ENCODE measurements at regions not wholly inside any gene's neighbourhood (a gene's known extent, or its start where the extent isn't known, plus 50 kb on each side); places are given as distances from the start of the nearest gene placed in this dataset.
A peak's percentile ranks its signal among the peaks of the same experiment; 100 is the strongest.

DNA sequence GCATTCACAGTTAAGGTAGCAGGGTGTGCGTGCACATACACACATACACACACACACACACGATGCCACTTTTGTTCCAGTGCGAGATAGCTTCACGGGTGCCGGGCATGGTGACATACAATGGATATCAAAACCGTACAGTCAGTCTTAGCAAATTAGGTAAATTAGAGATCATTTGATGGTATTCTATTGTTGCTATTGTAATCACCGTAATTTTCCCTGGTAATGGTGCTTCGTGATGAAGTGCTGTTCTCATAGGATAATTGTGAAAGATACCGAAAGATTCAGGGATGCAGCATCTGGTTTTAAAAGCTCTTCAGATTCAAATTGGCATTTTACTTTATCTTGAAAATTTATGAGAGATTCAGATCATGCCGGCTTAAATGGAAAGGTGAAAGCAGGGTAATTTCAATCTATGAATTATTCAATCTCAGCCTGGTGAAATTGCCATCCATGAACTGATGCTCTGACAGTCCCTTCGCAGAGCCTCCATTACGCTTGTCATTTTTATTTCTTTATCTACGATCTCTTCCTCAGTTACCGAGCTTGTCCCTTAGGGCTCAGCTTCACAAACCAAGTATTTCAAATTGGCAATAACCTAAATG, 71.3 kb upstream of the SOX4 start:
- no peak for DNase-seq (ENCODE audit: low spot score)

DNA sequence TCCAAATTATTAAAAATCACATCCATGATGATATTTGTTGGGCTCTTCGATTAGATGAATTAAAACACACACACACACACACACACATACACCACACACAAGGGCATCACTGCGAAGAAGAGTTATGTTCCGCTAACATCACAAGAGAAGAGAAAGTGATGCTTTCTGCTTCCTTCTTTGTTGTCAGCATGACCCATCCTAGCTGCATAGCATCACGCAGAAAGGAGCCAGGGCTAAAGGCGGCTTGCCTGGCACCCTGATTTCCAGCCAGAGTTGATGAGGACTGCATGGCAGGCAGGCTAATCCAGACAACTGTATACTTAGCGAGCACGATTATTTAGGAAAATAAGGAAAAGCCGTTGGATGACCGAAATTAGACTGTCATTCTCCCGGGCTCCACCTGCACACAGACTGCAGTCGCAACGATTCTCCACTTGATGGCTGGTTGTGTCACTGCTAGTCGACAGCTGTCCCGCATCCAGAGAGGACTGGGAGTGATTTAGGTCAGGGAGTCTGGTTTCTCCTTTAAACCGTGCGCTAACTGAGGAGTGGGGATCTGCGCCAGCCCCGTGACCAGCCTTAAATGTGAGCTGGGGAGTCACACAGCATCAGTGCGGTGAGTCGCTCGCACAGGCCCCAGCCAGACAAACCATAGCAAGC, 70.6 kb upstream of the SOX4 start:
- no peak for DNase-seq (ENCODE audit: low spot score)

DNA sequence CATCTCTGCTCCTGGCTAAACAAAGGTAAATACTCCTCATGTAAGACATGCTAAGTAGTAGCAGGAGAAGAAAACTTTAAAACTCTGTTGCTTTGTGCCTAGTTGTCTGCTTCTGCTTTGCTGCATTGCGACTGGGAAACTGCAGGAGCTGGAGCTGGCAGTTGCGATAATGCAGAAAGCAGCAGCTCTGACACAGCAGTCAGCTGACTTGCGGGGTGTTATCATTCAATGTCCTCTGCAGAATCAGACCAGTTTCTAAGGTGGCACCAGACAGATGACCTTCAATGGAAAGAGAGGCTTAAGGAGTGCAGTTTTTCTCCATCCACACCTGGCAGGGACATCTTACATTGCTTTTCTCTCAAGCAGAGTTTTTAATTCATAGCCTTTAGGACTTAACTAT, 69.9 kb upstream of the SOX4 start:
- DNase-seq (ENCODE audit: low spot score) = no peak

DNA sequence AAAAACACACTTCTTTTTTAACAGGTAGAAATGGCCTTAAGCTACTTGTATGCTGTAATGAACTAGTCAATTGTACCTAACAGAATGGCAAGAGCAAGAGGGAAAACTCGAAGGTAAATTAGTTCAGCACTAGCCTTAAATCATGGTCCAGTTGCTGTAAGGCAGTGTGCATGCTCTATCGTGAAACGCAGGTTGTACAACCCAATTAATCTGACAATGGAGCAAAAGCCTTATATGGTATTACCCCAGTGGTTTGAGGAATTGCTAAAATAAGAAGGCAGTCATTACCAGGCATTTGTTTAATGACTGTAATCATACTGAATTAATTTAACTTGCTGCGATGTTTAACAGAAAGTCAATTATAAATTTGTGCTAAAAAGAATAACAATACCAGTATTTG, 69.3 kb upstream of the SOX4 start:
- no peak for DNase-seq (ENCODE audit: low spot score)

DNA sequence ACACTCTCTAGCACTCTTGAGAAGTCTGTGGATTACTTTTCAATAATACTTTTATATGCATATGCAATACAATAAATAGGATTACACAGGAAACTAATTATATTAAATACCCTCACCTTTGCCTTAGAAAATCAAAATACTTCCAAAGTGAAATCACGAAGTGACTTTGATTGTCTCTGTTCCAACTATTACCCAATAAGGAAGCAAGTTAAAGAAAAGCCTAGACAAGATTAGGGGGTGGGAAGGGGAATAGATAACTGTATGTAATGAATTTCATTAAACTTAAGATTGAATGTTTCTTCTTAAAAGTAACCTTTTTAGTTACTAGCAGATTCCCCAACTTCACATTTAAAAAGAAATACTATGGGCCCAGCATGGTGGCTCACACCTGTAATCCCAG, 66.6 kb upstream of the SOX4 start:
- DNase-seq (ENCODE audit: low spot score) = no peak

DNA sequence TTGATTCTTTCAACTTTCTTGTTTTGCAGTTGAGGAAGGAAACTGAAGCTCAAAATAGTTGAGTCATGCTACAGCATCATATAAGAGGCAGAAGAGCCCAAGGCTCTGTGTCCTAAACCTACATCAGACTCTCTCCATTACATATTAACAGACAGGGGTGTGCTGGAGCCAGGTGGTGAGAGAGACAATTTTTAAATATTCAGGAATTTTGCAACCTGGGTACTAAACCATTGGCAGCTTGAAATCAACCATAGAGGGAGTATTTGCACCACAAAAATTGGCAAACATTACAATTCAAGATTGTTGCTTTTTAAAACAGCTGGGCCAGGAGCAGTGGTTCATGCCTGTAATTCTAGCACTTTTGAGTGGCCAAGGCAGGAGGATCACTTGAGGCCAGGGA, 65.8 kb upstream of the SOX4 start:
- no peak for DNase-seq (ENCODE audit: low spot score)

DNA sequence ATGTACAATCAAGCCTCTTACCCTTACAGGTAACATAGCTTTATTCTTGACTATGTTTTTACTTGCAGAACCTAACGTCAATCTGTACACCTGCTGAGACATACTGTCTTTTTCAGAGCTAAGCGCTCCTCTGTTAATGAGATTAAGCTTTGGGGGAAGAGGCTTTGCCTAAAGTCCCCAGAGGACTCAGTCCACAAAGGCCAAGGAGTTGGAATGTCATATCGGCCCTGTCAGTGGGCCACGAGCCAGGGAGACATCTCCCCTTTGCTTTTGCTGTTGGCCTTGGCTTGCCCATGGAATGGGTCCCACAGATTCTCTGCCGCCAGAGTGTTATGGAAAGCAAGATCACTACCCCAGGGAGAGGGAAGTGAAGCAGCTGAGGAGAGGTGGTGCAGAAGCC, 64.1 kb upstream of the SOX4 start:
- DNase-seq (ENCODE audit: low spot score) = no peak

DNA sequence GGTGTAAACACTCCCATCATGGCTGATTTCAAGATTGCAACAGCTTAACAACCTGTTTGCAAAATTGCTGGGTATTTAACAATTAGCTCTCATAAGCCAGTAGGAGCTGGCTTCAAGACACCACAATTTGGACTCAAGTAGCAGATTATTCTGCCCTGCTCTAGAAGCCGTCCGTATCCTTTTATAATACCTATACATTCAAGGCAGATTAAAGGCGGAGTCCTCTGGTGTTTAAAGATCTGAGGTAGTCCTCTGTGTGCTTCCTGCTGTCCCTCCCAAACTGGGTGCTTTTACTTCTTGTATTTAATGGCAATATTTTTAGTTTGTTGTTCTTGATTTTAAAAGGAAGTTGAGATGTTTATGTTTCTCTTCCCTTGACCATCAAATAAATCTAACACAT, 62.2 kb upstream of the SOX4 start:
- no peak for DNase-seq (ENCODE audit: low spot score)

DNA sequence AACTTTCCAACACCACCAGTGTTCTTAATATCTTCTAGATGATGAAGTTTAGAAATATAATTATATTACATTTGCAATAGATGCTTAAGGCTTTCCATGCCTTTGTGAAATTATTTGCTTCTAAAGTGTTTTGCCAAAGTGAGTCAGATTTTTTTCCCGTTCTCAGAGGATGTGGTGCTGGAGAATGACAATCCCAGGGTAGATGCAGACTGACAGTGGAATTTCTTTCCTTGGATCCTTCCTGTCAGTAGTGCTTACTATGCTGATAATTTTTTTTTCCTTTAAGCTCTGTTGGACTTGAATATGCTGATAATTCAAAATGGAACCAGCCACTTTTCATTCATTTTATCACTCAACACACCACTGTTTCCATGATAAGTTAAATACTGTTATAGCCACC, 59.9 kb upstream of the SOX4 start:
- no peak for DNase-seq (ENCODE audit: low spot score)

DNA sequence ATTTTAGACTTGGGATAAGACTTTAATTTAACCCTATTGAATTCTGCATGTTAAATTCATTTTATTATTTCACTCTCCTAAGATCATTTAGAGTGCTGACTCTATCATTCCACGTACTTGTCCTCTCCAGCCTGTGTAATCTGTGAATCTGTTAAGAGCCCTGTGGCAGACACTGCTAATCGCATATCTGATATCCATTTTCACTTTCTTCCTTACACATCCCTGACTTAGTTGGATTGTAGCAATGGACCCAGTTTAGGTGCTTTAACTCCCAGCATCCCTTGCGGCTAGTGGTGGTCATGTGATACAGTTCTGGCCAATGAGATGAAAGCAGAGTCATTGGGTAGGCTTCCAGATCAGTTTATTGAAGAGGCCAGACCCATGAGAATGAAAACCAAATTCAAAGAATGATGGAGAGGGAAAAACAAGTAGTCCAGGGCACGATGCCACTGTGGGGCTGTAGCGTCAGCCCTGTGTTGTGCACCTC, 57.2 kb upstream of the SOX4 start:
- no peak for DNase-seq (ENCODE audit: low spot score)

DNA sequence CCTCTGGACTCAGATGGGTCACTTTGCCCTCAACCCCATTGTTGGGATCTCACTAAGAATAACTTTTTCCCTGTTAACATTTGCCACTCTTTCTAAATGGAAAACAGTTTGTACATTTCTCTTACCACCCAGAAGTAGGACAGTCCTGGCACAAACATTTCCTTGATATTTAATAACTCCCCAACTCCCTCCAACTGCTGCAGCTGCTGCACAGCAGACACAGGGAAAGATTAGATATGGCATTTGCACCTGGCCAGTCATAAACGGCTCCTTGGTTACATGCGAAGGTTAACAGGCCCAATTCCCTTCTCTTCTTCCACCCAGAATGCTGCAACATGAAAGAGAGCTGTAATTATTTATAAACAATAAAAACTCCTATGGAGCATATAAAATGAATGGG, 55.9 kb upstream of the SOX4 start:
- no peak for DNase-seq (ENCODE audit: low spot score)

DNA sequence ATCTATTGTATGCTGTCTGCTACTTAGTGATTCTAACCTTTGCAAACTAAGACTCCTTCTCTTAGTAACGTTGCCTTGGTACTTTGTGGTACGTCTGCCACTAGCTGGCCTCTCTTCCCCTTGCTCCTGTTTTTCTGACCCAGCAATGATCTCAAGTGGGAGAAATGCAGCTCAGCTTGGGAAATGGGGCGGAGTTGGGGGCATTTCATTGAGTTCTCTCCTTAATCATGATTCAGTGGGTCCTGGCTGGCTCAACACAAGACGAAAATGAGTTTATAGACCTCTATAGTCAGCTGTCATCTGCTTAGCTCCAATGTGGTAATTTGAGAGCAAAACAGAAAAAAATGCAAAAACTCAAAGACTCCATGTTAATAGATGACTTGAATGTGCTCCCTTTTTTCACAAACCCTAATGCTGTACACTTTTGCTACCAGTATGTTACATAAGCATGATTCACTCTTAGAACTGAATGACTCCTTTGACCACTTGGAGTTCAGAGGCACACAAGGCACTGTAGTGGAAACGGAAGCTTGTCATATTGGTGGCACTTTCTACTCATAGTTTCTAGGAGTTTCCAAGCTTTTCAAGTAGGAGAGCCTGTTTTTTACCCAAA, 55.3 kb upstream of the SOX4 start:
- peak; percentile 56 for DNase-seq (ENCODE audit: low spot score)

DNA sequence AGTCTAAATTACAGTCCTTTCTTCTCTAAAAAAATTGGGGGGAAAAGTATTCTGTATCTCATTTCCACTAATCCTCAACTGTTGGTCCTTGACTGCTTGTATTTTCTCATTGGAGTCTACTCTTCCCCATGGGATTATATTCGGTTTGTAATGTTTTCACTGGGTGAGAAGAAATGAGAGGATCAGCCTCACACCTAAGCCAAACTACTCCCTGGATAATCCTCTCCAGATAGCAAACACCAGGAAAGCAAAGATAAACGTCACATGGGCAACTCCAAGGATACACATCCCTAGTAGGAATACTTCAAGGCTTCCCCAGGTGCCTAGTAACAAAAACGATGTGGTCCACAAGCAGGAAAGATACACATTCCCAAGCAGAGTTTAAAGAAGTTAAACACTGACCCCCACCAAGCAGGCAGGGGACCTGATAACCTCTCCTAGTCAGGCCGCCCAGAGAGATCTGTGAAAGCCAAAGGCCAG, 53.9 kb upstream of the SOX4 start:
- no peak for DNase-seq (ENCODE audit: low spot score)
